ENCODE measurements at regions not wholly inside any gene's neighbourhood (a gene's known extent, or its start where the extent isn't known, plus 50 kb on each side); places are given as distances from the start of the nearest gene placed in this dataset.

DNA sequence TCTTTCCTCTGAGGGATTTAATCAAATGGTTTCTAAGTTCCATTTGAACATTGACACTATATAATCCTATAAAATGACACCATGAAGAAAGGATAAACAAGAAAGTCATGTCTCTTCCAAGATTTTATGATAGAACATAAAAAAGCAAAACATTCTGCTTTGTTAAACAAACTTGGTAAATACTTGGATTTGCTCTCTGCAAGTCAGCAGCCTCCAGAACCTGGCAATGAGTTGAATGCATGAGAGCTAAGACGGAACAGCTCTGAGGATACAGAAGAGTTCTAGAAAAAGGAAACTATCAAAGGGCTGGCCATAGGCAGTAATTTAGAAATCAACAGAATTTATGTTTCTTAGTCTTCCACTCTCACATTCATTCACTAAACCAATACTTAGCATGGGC is 656.0 kb upstream of the ID4 start:
- TF ChIP-seq SUZ12 (IDR thresholded peaks at IDR 0.05) (no peak), FOXA1 (IDR thresholded peaks at IDR 0.05) (no peak), ARNT (IDR thresholded peaks at IDR 0.05) (no peak), BHLHE40 (IDR thresholded peaks at IDR 0.05; ENCODE audit: borderline replicate concordance) (no peak), SP1 (IDR thresholded peaks at IDR 0.05) (no peak), TARDBP (IDR thresholded peaks at IDR 0.05) (no peak), FOXM1 (IDR thresholded peaks at IDR 0.05; ENCODE audit: borderline replicate concordance) (no peak), CTBP1 (IDR thresholded peaks at IDR 0.05; ENCODE audit: borderline replicate concordance) (no peak), ELF4 (IDR thresholded peaks at IDR 0.05) (no peak), LEF1 (IDR thresholded peaks at IDR 0.05; ENCODE audit: borderline replicate concordance) (no peak), FOXK2 (IDR thresholded peaks at IDR 0.05) (no peak), NFRKB (IDR thresholded peaks at IDR 0.05) (no peak), ZNF384 (IDR thresholded peaks at IDR 0.05) (no peak), HDGF (IDR thresholded peaks at IDR 0.05; ENCODE audit: borderline replicate concordance) (no peak)

All from HEK293T (cell line).